ENCODE measurements at regions not wholly inside any gene's neighbourhood (a gene's known extent, or its start where the extent isn't known, plus 50 kb on each side); places are given as distances from the start of the nearest gene placed in this dataset.

- no peak for DNase-seq (ENCODE audit: low spot score)
These were observed 1498.5 kb upstream of the TMEM132C start for GRCh38 chr12:126768517-126768916.

GRCh38 chr12:126770188-126770587 is 1496.8 kb upstream of the TMEM132C start:
- DNase-seq (ENCODE audit: low spot score): no peak

- no peak for DNase-seq (ENCODE audit: low spot score)
These were observed 1494.7 kb upstream of the TMEM132C start for GRCh38 chr12:126772171-126772864.

GRCh38 chr12:126773012-126773411 is 1494.0 kb upstream of the TMEM132C start:
- DNase-seq (ENCODE audit: low spot score): no peak

- no peak for DNase-seq (ENCODE audit: low spot score)
These were observed 1493.5 kb upstream of the TMEM132C start for GRCh38 chr12:126773491-126773890.

GRCh38 chr12:126776026-126776655 is 1490.8 kb upstream of the TMEM132C start:
- no peak for DNase-seq (ENCODE audit: low spot score)

- DNase-seq (ENCODE audit: low spot score): no peak
These were observed 1486.6 kb upstream of the TMEM132C start for GRCh38 chr12:126780343-126780742.

- no peak for DNase-seq (ENCODE audit: low spot score)
These were observed 1485.4 kb upstream of the TMEM132C start for GRCh38 chr12:126781593-126781992.

GRCh38 chr12:126782083-126782482 is 1484.9 kb upstream of the TMEM132C start:
- no peak for DNase-seq (ENCODE audit: low spot score)

GRCh38 chr12:126784328-126784921 is 1482.5 kb upstream of the TMEM132C start:
- no peak for DNase-seq (ENCODE audit: low spot score)

GRCh38 chr12:126789963-126790362 is 1477.0 kb upstream of the TMEM132C start:
- DNase-seq (ENCODE audit: low spot score): no peak

- DNase-seq (ENCODE audit: low spot score): no peak
These were observed 1475.8 kb upstream of the TMEM132C start for GRCh38 chr12:126791122-126791521.

GRCh38 chr12:126792411-126792810 is 1474.6 kb upstream of the TMEM132C start:
- DNase-seq (ENCODE audit: low spot score): no peak

GRCh38 chr12:126797525-126797924 is 1469.4 kb upstream of the TMEM132C start:
- no peak for DNase-seq (ENCODE audit: low spot score)

GRCh38 chr12:126798449-126798848 is 1468.5 kb upstream of the TMEM132C start:
- no peak for DNase-seq (ENCODE audit: low spot score)

- no peak for DNase-seq (ENCODE audit: low spot score)
These were observed 1459.6 kb upstream of the TMEM132C start for GRCh38 chr12:126807312-126807865.

- no peak for DNase-seq (ENCODE audit: low spot score)
These were observed 1455.6 kb upstream of the TMEM132C start for GRCh38 chr12:126811391-126811790.

- DNase-seq (ENCODE audit: low spot score): no peak
These were observed 1447.4 kb upstream of the TMEM132C start for GRCh38 chr12:126819554-126819953.

GRCh38 chr12:126830778-126831680 is 1435.9 kb upstream of the TMEM132C start:
- no peak for DNase-seq (ENCODE audit: low spot score)

- DNase-seq (ENCODE audit: low spot score): no peak
These were observed 1429.3 kb upstream of the TMEM132C start for GRCh38 chr12:126837697-126838096.

GRCh38 chr12:126843915-126844669 is 1422.9 kb upstream of the TMEM132C start:
- DNase-seq (ENCODE audit: low spot score): no peak
